WTC11 (cell line): ENCODE measurements at regions not wholly inside any gene's neighbourhood (a gene's known extent, or its start where the extent isn't known, plus 50 kb on each side); places are given as distances from the start of the nearest gene placed in this dataset.

Experiments
- CREB1 ChIP-seq: sonication (generic); formaldehyde crosslinking; IDR thresholded peaks from 2 replicates; pipeline ENCODE4 v1.8.0; 2023; ENCODE audit warnings: mild to moderate bottlenecking, missing genetic modification reagents
- ELF4 ChIP-seq: sonication (generic); formaldehyde crosslinking; IDR thresholded peaks from 2 replicates; pipeline ENCODE4 v1.8.1; 2022; ENCODE audit warnings: low read depth, mild to moderate bottlenecking, moderate library complexity, missing genetic modification reagents
- MXD4 ChIP-seq: fragments of 250-450 bp; sonication (Bioruptor Pico); IDR thresholded peaks from 2 replicates; pipeline ENCODE4 v1.8.0; 2021; ENCODE audit warnings: mild to moderate bottlenecking, moderate library complexity, borderline replicate concordance
- NFYB ChIP-seq: sonication (generic); formaldehyde crosslinking; conservative IDR thresholded peaks from 2 replicates; pipeline ENCODE4 v1.8.0; 2022; ENCODE audit warnings: low read depth, missing genetic modification reagents
- TF ChIP-seq, protein P1 (sequence below): fragments of 200-600 bp; IDR thresholded peaks from 2 replicates; pipeline ENCODE4 v1.8.0; 2022; ENCODE audit warnings: antibody characterized with exemption
- TF ChIP-seq, protein P2 (sequence below): sonication (generic); formaldehyde crosslinking; conservative IDR thresholded peaks from 2 replicates; pipeline ENCODE4 v1.8.1; 2022; ENCODE audit warnings: mild to moderate bottlenecking, missing genetic modification reagents

DNA sequence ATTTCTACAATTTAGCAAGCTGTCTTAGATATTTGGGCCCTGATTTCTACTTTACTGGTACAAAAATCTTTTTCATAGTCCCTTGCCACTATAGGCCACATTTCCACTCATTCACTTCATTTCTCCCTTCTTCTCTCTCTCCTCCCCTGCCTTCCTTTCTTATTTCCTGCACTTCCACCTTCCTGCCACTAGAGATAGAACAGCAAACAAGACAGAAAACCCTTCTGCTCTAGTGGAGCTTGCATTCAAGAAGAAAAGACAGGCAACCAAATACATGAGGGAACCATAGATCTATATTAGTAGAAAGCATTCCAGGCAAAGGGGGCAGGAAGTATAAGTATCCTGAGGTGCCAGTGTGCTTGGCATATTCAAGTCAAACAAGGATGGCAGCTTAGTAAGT, 623.5 kb downstream of the FLRT2 start:
- TF ChIP-seq MXD4 (CRISPR knock-in tag) (no peak), NFYB (CRISPR knock-in tag) (no peak), ELF4 (no peak), CREB1 (CRISPR knock-in tag) (no peak)
- TF ChIP-seq, protein P1, sequence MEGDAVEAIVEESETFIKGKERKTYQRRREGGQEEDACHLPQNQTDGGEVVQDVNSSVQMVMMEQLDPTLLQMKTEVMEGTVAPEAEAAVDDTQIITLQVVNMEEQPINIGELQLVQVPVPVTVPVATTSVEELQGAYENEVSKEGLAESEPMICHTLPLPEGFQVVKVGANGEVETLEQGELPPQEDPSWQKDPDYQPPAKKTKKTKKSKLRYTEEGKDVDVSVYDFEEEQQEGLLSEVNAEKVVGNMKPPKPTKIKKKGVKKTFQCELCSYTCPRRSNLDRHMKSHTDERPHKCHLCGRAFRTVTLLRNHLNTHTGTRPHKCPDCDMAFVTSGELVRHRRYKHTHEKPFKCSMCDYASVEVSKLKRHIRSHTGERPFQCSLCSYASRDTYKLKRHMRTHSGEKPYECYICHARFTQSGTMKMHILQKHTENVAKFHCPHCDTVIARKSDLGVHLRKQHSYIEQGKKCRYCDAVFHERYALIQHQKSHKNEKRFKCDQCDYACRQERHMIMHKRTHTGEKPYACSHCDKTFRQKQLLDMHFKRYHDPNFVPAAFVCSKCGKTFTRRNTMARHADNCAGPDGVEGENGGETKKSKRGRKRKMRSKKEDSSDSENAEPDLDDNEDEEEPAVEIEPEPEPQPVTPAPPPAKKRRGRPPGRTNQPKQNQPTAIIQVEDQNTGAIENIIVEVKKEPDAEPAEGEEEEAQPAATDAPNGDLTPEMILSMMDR = peak; percentile 44
- TF ChIP-seq, protein P2, sequence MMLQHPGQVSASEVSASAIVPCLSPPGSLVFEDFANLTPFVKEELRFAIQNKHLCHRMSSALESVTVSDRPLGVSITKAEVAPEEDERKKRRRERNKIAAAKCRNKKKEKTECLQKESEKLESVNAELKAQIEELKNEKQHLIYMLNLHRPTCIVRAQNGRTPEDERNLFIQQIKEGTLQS = no peak
